LNCaP clone FGC (cell line): ENCODE measurements at regions not wholly inside any gene's neighbourhood (a gene's known extent, or its start where the extent isn't known, plus 50 kb on each side); places are given as distances from the start of the nearest gene placed in this dataset.

Experiments used
- DNase-seq: peaks from one replicate; pipeline ENCODE4 v3.0.0-alpha.2; 2011; ENCODE audit warnings: low read depth
- H3K4me3 ChIP-seq: 2 replicates; pipeline ENCODE4 v1.5.1; 2011; ENCODE audit warnings: mild to moderate bottlenecking, low read depth, low read length, control low read depth
- CTCF ChIP-seq: IDR thresholded peaks from 2 replicates; pipeline ENCODE4 v1.5.1; 2012; ENCODE audit warnings: mild to moderate bottlenecking; ENCODE audit not compliant: control insufficient read depth, insufficient read depth; ENCODE audit errors: extremely low read depth

DNA sequence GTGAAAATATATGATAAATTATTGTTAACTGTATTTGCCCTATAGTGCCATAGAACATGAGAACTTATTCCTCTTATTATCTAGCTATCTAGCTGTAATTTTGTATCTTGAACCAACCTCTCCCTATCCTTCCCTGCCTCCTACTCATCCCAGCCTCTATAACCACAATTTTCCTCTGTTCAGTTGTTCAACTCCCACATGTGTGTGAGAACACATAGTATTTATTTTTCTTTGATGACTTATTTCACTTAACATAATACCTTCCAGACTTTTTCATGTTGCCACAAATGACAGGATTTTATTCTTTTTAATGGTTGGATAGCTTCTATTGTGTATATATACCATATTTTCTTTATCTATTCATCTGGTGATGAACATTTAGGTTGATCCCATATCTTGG lies 85.4 kb upstream of the SUCLG2 start:
- no peak for DNase-seq
- TF ChIP-seq CTCF, result no peak
- no peak overlapping the region for H3K4me3 ChIP-seq

- no peak for TF ChIP-seq CTCF
- no peak for DNase-seq
- H3K4me3 ChIP-seq, result no peak overlapping the region
Observed at GRCh38 chr3:67737906-67738865, 83.8 kb upstream of the SUCLG2 start.

- TF ChIP-seq CTCF, result no peak
- H3K4me3 ChIP-seq, result no peak overlapping the region
- DNase-seq, result no peak
Observed at GRCh38 chr3:67737140-67737539, 82.7 kb upstream of the SUCLG2 start.

- H3K4me3 ChIP-seq, result no peak overlapping the region
- DNase-seq, result peak; percentile 51
- TF ChIP-seq CTCF, result no peak
Observed at GRCh38 chr3:67733269-67733950, 79.0 kb upstream of the SUCLG2 start.

DNA sequence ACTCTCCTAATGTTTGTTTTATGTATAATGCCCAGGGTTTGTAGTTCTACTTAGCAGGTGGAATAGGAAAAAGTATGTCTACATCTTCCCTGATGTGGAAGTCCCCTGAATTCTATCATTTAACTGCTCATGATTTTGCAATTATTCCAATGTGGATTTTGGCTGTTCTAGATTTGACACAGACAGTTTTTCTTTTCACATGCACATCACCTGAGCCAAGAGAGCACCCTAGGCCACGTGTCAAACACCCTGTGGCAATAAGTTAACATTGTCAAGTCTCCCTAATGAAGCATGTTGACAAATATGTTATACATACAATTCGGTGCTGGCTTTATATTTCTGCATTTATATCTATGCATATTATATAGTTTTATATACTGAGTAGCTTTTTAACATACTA lies 70.0 kb upstream of the SUCLG2 start:
- no peak for DNase-seq
- H3K4me3 ChIP-seq, result no peak overlapping the region
- no peak for TF ChIP-seq CTCF

DNA sequence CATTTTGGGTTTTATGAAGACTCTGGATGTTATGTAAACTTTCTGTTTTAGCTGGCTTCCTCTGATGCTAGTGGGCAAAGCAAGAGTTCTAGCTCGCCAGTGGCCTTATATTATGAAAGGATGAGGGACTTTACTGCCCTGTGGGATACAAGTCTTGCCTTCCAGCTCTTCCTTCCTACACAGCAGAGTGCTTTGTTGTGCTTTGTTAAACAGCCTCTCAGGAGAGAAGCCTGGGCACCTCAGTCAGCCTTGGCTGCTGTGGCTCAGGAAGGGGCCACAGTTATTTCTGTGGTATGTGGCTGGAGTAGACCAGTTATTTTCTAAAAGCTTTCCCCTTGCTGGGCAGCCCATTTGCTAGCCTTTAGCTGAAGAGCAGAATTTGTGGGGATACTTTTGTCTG lies 69.5 kb upstream of the SUCLG2 start:
- no peak for DNase-seq
- H3K4me3 ChIP-seq, result no peak overlapping the region
- no peak for TF ChIP-seq CTCF
